ENCODE measurements at regions not wholly inside any gene's neighbourhood (a gene's known extent, or its start where the extent isn't known, plus 50 kb on each side); places are given as distances from the start of the nearest gene placed in this dataset.

- TF ChIP-seq CTCF (conservative IDR thresholded peaks at IDR 0.05; ENCODE audit: low read depth, low read length), result no peak
These were observed 1515.0 kb downstream of the OTOL1 start for GRCh38 chr3:163011596-163011995.

GRCh38 chr3:163016251-163016650 lies 1519.6 kb downstream of the OTOL1 start:
- DNase-seq (ENCODE audit: low read depth), result peak; percentile 23
- H3K4me3 ChIP-seq (ENCODE audit: low read length), result no peak overlapping the region
- TF ChIP-seq CTCF (conservative IDR thresholded peaks at IDR 0.05; ENCODE audit: low read depth, low read length), result no peak

More at GRCh38 chr3:163011596-163011995, 1515.0 kb downstream of the OTOL1 start:
- H3K4me3 ChIP-seq (ENCODE audit: low read length), result no peak overlapping the region
- no peak for DNase-seq (ENCODE audit: low read depth)

GRCh38 chr3:163018067-163018466 lies 1521.5 kb downstream of the OTOL1 start:
- TF ChIP-seq CTCF (conservative IDR thresholded peaks at IDR 0.05; ENCODE audit: low read depth, low read length), result no peak
- DNase-seq (ENCODE audit: low read depth), result no peak
- H3K4me3 ChIP-seq (ENCODE audit: low read length), result no peak overlapping the region

GRCh38 chr3:163018664-163019063 lies 1522.1 kb downstream of the OTOL1 start:
- DNase-seq (ENCODE audit: low read depth), result no peak
- no peak overlapping the region for H3K4me3 ChIP-seq (ENCODE audit: low read length)
- no peak for TF ChIP-seq CTCF (conservative IDR thresholded peaks at IDR 0.05; ENCODE audit: low read depth, low read length)

- DNase-seq (ENCODE audit: low read depth), result no peak
- TF ChIP-seq CTCF (conservative IDR thresholded peaks at IDR 0.05; ENCODE audit: low read depth, low read length), result no peak
- no peak overlapping the region for H3K4me3 ChIP-seq (ENCODE audit: low read length)
These were observed 1522.7 kb downstream of the OTOL1 start for GRCh38 chr3:163019260-163019659.

GRCh38 chr3:163033652-163034051 lies 1537.0 kb downstream of the OTOL1 start:
- no peak for DNase-seq (ENCODE audit: low read depth)
- no peak overlapping the region for H3K4me3 ChIP-seq (ENCODE audit: low read length)
- TF ChIP-seq CTCF (conservative IDR thresholded peaks at IDR 0.05; ENCODE audit: low read depth, low read length), result no peak

GRCh38 chr3:163039636-163040035 lies 1543.0 kb downstream of the OTOL1 start:
- TF ChIP-seq CTCF (conservative IDR thresholded peaks at IDR 0.05; ENCODE audit: low read depth, low read length), result no peak
- no peak overlapping the region for H3K4me3 ChIP-seq (ENCODE audit: low read length)
- DNase-seq (ENCODE audit: low read depth), result no peak
